ENCODE measurements at regions not wholly inside any gene's neighbourhood (a gene's known extent, or its start where the extent isn't known, plus 50 kb on each side); places are given as distances from the start of the nearest gene placed in this dataset.

DNA sequence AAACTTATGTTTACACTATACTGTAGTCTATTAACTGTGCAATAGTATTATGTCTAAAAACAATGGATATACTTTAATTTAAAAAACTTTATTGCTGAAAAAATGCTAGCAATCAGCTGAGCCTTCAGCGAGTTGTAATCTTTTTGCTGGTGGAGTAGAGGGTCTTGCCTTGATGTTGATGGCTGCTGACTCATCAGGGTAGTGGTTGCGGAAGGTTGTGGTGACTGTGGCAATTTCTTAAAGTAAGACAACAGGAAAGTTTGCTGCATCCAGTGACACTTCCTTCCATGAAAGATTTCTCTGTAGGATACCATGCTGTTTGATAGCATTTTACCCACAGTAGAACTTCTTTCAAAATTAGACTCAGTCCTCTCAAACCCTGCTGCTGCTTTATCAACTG lies 234.7 kb upstream of the CSF3R start:
- no peak for DNase-seq

DNA sequence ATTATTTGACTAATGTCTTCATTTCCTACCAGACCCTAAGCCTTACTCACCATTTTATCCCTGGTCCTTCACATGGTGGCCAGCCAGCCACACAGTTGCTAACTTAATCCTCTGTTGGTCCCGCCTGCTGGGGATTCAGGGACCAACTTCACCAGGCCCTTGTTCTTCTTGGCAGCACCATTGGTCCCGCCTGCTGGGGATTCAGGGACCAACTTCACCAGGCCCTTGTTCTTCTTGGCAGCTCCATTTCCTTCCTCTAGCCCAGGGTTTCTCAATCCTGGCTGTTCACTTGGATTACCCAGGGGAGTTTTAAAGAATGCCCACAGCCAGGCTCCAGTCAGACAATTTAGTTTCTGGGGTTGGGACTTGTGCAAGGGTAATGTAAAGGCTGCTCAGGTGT lies 233.1 kb upstream of the CSF3R start:
- DNase-seq, result no peak

DNA sequence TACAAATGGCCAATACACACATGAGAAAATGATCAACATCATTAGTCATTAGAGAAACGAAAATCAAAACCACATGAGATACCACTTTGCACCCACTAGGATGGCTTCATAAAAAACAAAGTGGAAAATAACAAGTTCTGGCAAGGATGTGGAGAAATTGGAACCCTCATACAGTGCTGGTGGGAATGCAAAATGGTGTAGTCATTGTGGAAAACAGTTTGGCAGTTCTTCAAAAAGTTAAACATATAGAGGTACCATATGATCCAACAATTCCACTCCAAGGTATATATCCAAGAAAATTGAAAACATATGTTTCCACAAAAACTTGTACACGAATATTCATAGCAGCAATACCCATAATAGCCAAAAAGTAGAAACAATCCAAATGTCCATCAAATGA lies 231.6 kb upstream of the CSF3R start:
- no peak for DNase-seq

DNA sequence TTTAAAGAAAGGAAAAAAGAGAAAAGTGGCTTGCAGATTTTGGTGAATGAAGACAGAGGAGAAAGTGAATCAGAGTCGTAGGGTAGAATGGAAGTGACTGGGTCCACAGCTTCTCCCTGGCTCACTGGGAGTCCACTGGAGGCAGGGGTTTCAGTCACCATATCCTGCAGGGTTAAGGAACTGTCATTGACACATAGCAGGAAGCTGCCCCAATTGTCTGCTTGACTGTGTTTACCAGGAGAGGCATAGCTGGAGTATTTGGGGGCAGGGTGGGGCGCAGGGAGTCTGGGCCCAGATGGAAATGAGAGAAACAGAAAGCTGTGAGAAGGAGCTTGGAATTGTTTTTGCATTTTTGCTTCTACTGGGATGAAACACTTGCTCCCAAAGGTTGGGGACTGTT lies 228.8 kb upstream of the CSF3R start:
- DNase-seq, result no peak

DNA sequence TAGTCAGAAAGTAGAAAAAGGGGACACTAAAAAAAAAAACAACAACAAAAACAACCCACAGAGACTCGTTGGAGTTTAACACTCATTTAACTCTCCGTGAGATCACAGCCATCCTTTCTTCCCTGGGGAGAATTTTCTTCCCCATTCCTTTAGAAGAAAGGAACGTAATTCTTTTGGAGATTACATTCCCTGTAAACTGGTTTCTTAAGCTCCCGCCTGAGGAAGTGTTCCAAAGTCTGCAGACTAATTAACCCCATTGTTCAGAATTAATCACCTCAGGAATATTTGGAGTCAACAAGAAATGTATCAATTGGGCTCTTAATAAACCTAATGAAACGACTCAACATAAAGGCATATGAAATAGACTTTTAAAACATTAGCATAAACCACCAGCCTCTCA lies 228.2 kb upstream of the CSF3R start:
- DNase-seq, result no peak

DNA sequence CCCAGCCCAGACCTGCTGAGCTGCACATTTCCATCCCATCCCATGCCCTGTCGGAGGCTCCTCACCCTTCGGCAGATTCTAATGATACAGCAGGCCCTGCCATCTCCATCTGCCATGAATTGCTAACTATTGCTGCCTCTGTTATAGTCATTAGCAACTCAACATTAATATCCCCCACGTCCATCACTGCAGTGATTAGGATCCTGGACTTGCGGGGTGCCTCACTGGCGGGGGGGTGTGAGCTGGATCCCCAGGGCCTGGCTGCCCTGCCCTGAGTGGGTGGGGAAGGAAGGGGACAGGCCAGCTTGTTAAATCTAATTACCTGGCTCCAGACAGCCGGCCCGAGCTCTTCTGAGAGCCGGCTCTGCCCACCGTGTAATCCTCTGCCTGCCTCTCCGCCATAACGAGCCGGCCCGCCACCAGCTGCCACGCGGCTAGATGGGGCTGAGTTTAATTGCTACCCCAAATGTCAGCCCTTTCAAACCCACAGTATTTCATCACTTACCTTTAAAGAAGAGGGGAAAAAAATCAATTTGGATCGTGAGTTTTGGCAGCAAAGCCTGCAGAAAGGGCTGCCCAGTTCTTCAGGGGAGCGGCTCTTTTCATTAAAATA lies 227.3 kb upstream of the CSF3R start:
- no peak for DNase-seq

DNA sequence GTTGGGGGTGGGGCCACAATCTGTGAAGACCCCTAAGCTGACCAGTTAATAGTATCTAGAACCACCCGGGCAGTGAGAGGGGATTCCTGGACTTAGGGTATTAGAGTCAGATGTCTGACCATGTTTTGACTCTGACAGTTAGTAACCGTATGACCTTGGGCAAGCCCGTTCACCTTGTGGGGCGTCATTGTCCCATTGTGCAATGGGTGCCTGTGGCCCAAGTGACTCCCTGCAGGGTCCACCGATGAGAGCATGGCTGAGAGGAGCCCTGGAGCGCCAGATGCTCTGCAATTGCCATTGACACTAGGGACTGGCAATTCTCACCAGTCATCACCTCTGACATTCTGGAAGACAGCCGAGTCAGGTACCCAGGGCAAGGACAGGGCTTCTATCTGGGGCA lies 225.9 kb upstream of the CSF3R start:
- DNase-seq, result no peak

DNA sequence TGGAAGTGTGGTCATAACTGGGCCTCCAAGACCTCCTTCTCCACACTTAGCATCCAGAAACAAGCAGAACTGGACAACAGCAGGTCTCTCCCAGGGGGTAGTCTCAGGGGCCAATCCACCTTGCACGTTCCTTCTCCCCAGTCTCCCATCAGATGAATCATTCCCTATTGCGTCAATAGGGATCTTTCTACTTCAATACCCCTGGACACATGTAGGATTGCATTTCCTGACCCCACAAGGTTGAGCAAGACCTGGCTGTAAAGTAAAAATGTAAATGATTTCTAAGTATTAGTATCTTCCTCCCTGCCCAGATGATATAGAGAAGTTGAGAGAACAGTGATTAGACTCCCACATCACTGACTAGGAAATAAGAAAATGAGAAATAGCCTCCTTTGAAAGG lies 224.5 kb upstream of the CSF3R start:
- DNase-seq, result no peak

DNA sequence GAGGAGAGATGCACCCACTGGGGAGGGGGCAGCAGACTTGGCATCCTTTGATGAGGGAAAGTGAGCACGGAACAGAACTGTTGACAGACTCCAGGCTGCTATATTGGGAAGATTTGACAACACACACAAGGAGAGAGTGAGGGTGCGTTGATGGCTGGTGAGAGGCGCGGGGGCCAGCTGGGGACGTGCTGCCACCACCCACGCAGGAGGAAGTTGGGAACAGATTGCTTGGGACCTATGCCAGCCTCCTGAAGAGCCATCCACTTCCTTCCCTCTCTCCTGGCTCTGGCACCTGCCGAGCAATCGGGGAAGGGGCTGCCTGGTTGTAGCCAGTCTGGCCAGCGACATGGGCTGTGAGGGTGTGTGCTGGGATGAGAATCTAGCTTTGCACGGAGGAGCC lies 223.7 kb upstream of the CSF3R start:
- DNase-seq, result no peak

DNA sequence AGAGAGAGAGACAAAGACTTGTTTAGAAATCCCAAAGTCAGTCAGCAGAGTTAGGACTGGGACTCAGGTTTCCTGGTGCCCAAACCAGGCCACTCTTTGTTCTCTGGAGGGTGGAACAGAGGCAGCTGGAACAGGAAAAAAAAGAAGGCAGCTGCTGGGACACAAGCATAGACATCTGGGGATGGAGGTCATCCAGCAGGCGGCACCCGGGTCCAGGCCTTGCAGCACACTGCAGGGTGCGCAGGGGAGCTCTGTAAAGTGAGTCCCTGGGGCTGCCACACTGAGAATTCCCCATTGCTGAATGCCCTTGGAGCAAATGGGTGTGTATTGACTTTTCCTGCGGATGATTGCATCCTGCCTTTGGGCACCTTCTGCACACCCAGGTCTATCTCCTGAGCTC lies 222.9 kb upstream of the CSF3R start:
- DNase-seq, result no peak

DNA sequence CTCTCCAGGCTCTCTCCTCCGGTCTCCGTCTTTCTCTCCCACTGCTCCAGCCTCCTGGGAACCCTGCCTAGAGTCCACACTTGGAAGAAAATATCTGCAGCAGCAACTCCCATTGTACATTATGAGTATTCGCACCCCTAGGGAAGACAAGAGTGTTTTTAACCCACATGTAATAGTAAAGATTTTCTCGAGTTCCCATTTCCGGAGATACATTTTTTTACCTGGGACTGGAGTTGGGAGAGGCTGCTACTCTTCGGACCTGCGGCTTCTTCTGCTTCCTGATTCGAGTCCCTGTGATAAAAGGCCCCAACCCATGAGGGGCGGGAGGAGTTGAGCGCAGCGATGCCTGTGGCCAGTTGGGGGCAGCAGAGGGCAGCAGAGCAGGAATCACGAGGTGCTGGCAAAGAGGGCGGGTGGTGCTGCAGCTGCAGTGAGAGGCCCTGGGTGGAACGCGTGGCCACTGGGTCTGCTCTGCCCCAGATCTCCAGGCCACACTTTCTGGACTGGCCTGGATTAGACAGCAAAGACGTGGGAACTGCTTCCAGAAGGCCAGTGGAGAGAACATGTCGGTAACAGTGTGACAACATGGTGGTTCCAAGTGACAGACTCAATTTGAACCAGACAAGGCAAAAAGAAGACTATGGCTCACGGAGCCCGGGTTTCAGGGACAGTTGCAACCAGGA lies 221.0 kb upstream of the CSF3R start:
- DNase-seq, result peak; percentile 92

DNA sequence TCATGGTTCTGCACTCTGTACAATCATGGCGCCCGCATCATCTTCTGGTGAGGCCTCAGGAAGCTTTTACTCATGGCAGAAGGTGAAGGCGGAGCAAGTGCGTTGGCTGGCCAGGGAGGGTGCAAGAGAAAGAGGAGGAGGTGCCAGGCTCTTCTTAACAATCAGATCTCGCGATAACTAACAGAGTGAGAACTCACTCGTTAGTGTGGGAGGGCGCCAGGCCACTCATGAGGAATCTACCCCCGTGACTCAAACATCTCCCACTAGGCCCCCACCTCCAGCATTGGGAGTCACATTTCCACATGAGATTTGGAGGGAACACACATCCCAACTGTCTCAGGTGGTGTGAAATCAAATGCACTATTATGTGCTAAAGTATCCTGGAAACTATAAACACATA lies 220.2 kb upstream of the CSF3R start:
- DNase-seq, result no peak

DNA sequence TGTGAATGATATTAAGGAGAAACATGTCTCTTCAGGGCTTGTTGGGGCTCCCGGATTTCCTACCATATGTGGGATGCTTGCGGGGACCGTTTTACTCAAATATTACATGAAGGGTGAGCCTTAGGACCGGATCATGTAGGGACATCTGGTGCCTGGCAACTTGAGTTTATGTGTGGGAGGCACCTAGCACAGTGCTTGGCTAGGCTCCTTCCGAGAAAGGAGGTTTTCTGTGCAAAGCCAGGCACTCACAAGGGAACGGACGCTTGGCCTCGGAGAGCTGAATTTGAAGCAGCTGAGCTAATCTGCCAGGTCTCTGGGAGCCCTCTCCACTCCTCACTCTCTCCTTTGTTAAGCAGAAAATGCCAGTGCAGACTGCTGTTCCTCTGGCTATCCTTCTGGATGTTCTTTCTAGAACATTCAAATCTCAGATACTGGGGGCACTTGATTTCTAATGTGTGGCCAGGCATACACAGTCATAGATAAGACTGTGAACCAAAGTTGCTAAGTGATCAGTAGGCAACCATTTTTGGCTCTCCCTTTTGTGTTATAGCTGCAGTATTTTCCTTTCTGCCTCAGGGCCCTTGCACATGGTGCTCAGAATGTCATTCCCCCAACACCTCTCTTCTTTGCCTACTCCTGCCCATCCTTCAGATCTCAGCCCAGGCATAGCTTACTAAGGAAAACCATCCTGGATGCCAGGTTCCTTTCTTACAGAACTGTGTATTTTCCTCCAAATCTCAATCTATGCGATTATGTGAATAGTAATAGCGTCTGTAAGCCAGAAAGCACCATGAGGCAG lies 216.6 kb upstream of the CSF3R start:
- peak; percentile 29 for DNase-seq

DNA sequence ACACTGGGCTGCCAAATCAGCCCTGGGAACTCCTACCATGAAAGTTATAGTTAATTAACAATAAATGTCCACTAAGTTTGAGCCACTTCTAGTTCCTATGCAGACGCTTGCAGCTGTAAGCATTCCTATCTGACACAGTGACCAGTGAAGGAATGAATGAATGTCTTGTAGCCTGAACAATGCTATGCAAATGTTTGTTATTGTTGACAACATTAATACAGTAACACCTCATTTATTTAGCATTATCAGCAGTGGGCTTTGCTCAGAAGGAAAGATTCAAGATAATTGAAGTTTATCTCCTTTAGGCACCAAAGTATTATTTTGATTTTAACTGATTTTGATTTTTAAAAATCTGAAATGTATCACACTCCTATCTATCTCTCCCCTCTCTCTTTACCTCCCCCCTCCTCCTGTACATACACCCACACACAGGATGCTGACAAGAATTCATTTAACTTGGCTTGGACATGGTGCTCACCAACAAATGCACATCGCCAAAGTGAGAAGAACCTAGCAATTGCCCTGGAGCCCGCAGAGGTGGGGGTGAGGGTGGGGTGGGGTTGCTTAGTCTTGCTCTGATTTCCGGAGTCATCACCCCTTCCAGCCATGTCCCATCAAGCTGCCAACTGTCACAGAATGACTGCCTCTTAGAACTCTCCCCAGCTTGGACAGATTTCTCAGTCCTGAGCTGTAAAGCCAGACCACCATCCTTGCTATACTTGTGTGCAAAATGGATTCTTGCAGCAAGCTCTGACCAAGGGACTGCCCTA lies 215.3 kb upstream of the CSF3R start:
- peak; percentile 40 for DNase-seq

DNA sequence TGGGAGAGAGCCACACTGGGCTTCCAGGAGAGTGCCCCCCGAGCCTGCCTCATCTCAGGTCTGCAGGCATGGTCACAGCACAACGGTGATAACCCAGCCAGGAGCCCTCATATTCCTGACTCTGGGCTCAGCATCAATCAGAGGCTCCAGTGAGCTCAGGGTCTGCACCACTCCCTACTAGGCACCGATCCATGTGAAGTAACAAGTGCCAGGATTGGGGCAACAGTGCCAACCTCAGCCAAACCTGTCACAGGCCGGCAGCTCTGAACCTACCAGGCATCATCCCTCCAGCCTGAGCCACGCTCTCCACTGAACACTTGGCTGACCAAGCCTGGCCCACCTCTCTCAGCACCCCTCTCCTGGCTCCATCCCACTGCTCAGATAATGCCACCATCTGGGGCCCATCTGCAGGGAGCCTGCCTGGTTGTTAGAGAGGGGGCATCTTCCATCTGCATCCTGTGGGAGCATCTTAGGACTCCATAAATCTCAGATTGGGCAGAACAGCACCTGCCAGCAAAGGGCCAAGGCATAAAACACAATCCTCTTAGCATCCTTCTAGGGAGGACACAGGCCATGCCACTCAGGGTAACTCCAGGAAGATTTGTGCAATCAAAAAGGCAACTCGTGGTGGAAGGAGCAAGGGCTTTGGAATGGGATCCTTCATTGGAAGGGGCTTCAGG lies 213.7 kb upstream of the CSF3R start:
- DNase-seq, result peak; percentile 38

DNA sequence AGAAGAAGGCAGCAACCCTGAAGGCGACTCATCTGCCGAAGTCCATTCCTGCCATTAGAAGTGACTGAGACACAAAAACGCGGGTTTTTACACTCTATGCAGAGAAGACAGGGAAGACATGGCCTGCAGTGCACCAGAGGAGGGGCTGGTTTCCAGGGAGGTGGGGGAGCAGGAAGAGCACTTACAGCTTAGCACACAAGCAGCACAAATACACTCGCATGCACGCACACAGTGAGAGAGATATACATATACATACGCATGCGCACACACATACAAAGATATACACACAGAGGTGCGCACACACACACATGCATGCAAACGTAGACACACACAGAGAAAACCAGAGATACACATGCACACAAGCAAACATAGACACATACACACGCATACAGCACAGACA lies 210.9 kb upstream of the CSF3R start:
- no peak for DNase-seq

DNA sequence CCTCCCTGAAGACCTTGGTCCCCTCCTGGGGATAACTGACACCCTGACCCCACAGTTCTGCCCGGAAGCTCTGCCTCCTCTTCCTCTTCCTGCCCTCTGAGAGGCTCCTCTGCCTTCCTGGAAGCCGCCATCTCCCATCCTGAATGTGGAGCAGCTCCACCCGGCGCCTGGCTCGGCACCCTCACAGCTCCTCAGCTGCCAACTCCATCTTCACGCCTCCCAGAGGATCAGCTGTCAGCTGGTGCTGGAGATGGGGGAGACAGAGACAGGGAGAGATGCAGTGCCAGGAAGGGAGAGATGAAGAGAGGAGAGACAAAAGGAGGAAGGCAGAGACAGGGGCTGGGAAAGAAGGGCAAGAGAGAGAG lies 210.4 kb upstream of the CSF3R start:
- DNase-seq, result peak; percentile 41

DNA sequence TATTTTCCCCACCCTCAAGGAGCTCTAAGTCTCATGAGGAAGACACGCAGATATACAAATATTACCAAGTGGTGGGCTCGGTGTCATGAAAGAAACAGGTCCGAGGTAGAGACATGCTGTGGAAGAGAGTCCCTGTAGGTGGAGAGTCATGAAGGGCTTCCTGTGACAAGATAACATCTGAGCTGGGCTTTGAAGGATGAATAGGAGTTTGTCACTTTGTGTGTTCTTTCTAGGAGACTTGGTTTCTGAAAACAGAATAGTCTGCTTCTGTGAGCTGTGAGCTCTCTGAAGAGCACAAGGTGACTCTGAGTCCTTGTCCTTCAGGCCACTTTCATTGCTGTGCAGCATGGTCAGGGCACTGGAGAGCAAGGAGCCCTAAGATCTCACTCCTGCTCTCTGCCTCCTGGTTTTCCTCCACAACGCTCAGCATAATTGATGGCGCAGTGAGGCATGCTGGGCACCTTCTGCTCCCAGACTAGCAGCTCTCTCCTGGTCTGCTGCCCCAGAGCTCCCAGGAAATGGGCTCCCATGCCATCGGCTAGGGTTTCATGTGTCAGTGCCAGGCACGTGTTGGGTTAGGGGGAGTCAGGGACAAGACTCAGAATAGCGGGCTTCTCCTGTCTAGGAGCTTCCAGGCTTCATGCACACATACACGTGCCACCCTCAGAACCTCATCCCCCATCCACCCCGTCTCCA lies 209.9 kb upstream of the CSF3R start:
- DNase-seq, result peak; percentile 33

DNA sequence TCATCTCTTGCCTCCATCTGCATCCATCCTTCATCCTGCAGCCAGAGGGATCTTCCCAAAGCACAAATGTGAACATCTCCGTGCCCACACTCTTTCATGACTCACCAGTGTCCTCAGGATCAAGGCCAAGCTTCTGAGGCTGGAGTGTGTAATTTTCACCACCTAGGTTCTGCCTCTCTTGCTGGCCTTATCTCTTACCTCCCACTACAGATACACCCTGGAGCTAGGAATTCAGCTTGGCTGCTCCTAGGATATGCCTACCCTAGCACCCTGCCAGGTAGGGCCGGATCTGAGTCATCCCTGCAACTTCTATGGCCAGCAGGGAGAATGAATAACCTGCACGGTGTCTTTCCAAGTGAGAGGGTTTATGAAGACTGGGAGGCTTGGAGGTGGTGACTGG lies 208.7 kb upstream of the CSF3R start:
- DNase-seq, result peak; percentile 22

DNA sequence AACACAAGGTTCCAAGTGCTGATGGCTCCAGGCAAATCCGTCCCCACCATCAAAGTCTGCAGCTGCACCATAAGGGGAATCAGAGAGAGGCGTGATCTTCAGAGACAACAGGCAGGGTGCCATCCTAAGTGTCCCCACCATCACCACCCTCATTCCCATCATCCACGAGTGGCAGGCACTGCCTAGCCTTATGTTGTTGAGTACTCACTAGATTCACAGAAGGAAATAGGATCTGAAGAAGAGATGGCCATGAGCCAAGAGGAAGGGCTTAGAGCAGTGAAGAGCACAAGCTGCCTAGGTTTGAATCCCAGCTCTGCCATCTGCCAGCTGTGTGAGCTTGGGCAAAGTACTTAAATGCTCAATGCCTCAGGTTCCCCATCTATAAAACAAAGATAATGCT lies 207.3 kb upstream of the CSF3R start:
- DNase-seq, result peak; percentile 26

DNA sequence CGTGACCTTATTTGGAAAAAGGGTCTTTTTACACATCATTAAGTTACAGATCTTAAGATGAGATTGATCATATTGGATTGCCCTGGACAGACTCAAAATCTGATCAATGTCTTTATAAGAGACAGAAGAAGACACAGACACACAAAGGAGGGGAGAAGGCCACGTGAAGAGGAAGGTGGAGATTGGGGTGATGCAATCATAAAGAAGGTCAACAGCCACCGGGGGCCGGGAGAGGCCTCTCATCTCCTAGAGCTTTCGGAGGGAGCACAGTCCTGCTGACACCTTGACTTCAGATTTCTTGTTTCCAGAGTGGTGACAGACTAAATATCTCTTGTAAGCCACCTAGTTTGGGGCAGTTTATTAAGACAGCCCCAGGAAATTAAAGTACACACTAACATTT lies 204.6 kb upstream of the CSF3R start:
- DNase-seq, result no peak

DNA sequence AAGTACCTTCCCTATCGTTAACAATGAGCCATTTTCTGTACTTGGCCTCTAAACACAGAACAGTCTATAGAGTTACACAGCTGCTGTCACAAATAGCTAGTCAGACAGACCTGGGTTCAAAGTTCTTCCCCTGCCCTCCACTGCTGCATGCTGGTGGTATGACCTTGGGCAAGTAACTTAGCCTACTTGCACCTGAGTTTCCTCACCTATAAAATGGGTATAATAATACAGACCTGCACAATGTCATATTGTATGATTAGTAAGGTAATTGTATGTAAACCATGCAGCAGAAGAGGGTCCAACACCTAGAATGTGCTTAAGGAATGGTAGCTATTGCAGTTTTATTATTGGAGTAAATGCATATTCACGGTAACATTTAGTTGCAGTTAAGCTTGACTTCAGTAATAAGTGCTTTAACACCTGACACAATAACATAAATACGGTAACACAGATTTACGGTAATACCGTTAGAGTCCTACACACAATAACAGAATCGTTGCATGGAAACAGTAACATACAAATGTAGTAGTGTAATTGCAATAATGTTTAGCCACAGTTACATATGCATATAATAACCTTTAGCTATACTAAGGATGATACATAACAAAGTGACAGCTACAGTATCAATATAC lies 193.3 kb upstream of the CSF3R start:
- no peak for DNase-seq

All from islet precursor cell (in vitro differentiated cells).